ENCODE measurements at regions not wholly inside any gene's neighbourhood (a gene's known extent, or its start where the extent isn't known, plus 50 kb on each side); places are given as distances from the start of the nearest gene placed in this dataset.

DNA sequence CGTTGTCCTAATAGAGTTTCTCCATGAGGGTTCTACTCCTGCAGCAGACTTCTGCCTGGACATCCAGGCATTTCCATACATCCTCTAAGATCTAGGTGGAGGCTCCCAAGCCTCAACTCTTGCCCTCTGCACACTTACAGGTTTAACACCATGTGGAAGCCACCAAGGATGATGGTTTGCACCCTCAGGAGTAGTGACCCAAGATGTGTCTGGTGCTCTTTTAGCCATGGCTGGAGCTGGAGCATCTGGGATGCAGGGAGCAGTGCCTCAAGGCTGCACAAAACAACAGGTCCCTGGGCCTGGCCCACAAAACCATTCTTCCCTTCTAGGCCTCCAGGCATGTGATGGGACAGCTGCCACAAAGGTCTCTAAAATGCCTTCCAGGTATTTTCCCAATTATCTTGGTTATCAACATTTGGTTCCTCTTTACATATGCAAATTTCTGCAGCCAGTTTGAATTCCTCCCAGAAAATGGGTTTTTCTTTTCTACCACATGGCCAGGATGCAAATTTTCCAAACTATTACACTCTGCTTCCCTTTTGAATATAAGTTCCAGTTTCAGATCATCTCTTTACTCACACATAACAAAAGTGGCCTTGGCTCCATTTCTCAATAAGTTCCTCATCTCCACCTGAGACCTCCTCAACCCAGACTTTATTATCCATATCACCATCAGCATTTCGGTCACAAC lies 69.5 kb upstream of the GNAZ start:
- no peak for DNase-seq

DNA sequence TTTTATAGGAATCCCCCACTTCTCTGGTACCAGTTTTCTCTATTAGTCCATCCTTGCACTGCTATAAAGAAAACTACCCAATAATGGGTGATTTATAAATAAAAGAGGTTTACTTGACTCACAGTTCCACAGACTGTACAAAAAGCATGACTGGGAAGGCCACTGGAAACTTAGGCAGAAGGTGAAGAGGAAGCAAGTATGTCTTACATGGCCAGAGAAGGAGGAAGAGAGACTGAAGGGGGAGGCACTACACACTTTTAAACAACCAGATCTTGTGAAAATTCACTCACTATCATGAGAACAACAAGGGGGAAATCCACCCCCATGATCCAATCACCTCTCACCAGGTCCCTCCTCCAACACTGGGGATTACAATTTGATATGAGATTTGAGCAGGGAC lies 68.9 kb upstream of the GNAZ start:
- no peak for DNase-seq

DNA sequence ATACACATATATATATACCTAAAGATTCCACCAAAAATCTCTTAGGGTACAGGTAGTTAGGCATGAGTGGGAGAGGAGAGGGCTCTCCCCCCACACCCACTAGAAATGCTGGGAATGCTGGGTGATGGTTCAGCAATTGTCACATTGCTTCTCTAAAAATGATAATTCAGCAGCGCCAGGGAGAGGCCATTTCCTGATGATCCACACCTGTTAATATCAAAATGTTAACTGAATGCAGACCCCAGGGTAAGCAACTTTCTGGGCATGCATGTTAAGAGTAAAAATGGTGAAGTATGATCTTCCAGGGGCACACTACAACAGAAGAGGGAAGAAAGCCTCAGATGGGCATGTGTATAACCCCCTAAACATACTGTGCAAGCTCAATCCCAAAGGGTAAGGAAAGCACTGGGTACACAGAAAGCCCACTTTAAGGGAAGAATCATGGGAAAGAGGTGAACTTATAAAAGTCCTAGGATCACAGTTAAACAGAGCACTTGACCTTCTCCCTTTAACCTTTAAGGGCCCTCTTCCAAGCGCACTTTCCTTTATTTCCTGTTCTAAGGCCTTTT lies 67.6 kb upstream of the GNAZ start:
- no peak for DNase-seq

DNA sequence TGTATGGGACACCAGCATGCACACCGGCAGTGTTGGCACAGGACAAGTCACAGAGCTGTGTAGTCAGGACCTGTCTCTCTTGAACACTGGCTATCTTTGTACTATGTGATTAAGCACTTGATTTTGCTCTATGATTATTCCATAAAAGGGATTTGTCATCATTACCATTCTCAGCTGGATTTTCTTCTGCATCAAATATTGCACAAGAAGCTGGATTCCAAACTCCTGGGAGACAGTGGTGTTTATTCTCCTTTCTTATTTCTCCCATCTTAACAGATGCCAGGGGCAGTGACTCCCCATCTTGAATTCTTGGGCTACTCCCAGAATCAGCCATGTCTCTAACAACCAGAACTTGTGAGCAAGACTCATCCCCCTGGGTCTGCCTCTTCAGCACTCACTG lies 62.5 kb upstream of the GNAZ start:
- DNase-seq: no peak

DNA sequence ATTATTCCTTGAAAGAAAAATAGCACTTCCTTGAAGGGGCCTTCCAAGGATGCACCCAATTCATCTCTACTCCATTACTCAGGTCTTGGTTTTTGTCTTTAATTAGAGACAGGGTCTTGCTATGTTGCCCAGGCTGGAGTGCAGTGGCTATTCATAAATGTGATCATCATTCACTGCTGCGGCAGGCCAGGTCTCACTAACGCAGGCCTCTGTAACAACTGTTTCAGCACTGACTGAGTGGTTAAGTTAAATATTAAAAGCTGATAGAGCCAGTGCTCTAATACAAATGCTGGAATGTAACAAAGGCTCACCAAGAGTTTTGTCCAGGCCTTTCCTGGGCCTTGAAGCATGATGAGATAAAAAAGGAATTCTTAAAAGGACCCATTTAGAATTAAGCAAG lies 61.4 kb upstream of the GNAZ start:
- no peak for DNase-seq
